ENCODE measurements at regions not wholly inside any gene's neighbourhood (a gene's known extent, or its start where the extent isn't known, plus 50 kb on each side); places are given as distances from the start of the nearest gene placed in this dataset.

GRCh38 chr22:27204280-27204679 lies 546.9 kb downstream of the MIAT start:
- FAIRE-seq (no peak), DNase-seq (no peak)
- peaks cover 0 to 17% (median 0%) of the 10 kb centered on the region in 3 donors for H3K4me1 ChIP-seq (ENCODE audit: control insufficient read depth in 3 of 3, insufficient read depth in 2 of 3, low read depth in 1 of 3, low read length in 2 of 3)
- WGBS, 3 donors, result 86 to 87% (median 87%) methylated on average over 5 of the region's 5 CpGs
- H3K4me3 ChIP-seq (ENCODE audit: low read depth in 1 of 3, low read length in 3 of 3), result no peak overlapping the region
- peaks cover 0 to 3% of the 10 kb centered on the region in 2 donors for H3K9me3 ChIP-seq (ENCODE audit: control insufficient read depth in 2 of 2, insufficient read depth in 1 of 2, low read depth in 1 of 2, low read length in 1 of 2)
- H3K27me3 ChIP-seq (ENCODE audit: control insufficient read depth in 3 of 3, insufficient read depth in 3 of 3, low read length in 3 of 3), result peaks cover 0 to 2% (median 0%) of the 10 kb centered on the region in 3 donors
- no peaks in the 10 kb centered on the region for H3K36me3 ChIP-seq (ENCODE audit: control insufficient read depth in 3 of 3, insufficient read depth in 2 of 3, low read depth in 1 of 3, low read length in 3 of 3)
- no peak overlapping the region for H3K27ac ChIP-seq (ENCODE audit: low read depth in 1 of 3, low read length in 2 of 3)

- Histone ChIP-seq H3K4me3 (ENCODE audit: low read depth in 1 of 3, low read length in 3 of 3) (no peak overlapping the region), H3K9me3 (ENCODE audit: control insufficient read depth in 2 of 2, insufficient read depth in 1 of 2, low read depth in 1 of 2, low read length in 1 of 2) (peaks cover 0 to 3% of the 10 kb centered on the region in 2 donors), H3K27me3 (ENCODE audit: control insufficient read depth in 3 of 3, insufficient read depth in 3 of 3, low read length in 3 of 3) (peaks cover 0 to 2% (median 0%) of the 10 kb centered on the region in 3 donors), H3K27ac (ENCODE audit: low read depth in 1 of 3, low read length in 2 of 3) (no peak overlapping the region), H3K4me1 (ENCODE audit: control insufficient read depth in 3 of 3, insufficient read depth in 2 of 3, low read depth in 1 of 3, low read length in 2 of 3) (peaks cover 0 to 17% (median 0%) of the 10 kb centered on the region in 3 donors), H3K36me3 (ENCODE audit: control insufficient read depth in 3 of 3, insufficient read depth in 2 of 3, low read depth in 1 of 3, low read length in 3 of 3) (no peaks in the 10 kb centered on the region)
- 94 to 97% (median 94%) methylated on average over 4 of the region's 4 CpGs for WGBS, 3 donors
- FAIRE-seq (no peak), DNase-seq (no peak)
These were observed 547.4 kb downstream of the MIAT start for GRCh38 chr22:27204817-27205216.

GRCh38 chr22:27205492-27206373 lies 548.3 kb downstream of the MIAT start:
- H3K27me3 ChIP-seq (ENCODE audit: control insufficient read depth in 3 of 3, insufficient read depth in 3 of 3, low read length in 3 of 3), result peaks cover 0 to 2% (median 0%) of the 10 kb centered on the region in 3 donors
- no peaks in the 10 kb centered on the region for H3K36me3 ChIP-seq (ENCODE audit: control insufficient read depth in 3 of 3, insufficient read depth in 2 of 3, low read depth in 1 of 3, low read length in 3 of 3)
- no peak overlapping the region for H3K27ac ChIP-seq (ENCODE audit: low read depth in 1 of 3, low read length in 2 of 3)
- peaks cover 0 to 24% (median 0%) of the 10 kb centered on the region in 3 donors for H3K4me1 ChIP-seq (ENCODE audit: control insufficient read depth in 3 of 3, insufficient read depth in 2 of 3, low read depth in 1 of 3, low read length in 2 of 3)
- H3K4me3 ChIP-seq (ENCODE audit: low read depth in 1 of 3, low read length in 3 of 3), result no peak overlapping the region
- FAIRE-seq, result no peak
- DNase-seq, result no peak
- H3K9me3 ChIP-seq (ENCODE audit: control insufficient read depth in 2 of 2, insufficient read depth in 1 of 2, low read depth in 1 of 2, low read length in 1 of 2), result peaks cover 0 to 5% of the 10 kb centered on the region in 2 donors
- 69 to 74% (median 71%) methylated on average over 9 of the region's 9 CpGs for WGBS, 3 donors

GRCh38 chr22:27206374-27207133 lies 549.2 kb downstream of the MIAT start:
- no peak for FAIRE-seq
- WGBS, 3 donors, result 71 to 81% (median 74%) methylated on average over 4 of the region's 4 CpGs
- no peak overlapping the region for H3K27ac ChIP-seq (ENCODE audit: low read depth in 1 of 3, low read length in 2 of 3)

GRCh38 chr22:27207266-27207665 lies 549.9 kb downstream of the MIAT start:
- peaks cover 0 to 33% (median 0%) of the 10 kb centered on the region in 3 donors for H3K4me1 ChIP-seq (ENCODE audit: control insufficient read depth in 3 of 3, insufficient read depth in 2 of 3, low read depth in 1 of 3, low read length in 2 of 3)
- WGBS, 3 donors, result 55 to 67% (median 65%) methylated on average over 5 of the region's 5 CpGs
- no peak overlapping the region for H3K27ac ChIP-seq (ENCODE audit: low read depth in 1 of 3, low read length in 2 of 3)
- no peak for FAIRE-seq
- H3K36me3 ChIP-seq (ENCODE audit: control insufficient read depth in 3 of 3, insufficient read depth in 2 of 3, low read depth in 1 of 3, low read length in 3 of 3), result no peaks in the 10 kb centered on the region
- no peak overlapping the region for H3K4me3 ChIP-seq (ENCODE audit: low read depth in 1 of 3, low read length in 3 of 3)
- DNase-seq, result no peak
- H3K9me3 ChIP-seq (ENCODE audit: control insufficient read depth in 2 of 2, insufficient read depth in 1 of 2, low read depth in 1 of 2, low read length in 1 of 2), result peaks cover 0 to 17% of the 10 kb centered on the region in 2 donors
- H3K27me3 ChIP-seq (ENCODE audit: control insufficient read depth in 3 of 3, insufficient read depth in 3 of 3, low read length in 3 of 3), result peaks cover 0 to 2% (median 0%) of the 10 kb centered on the region in 3 donors

More at GRCh38 chr22:27206374-27207133, 549.2 kb downstream of the MIAT start:
- Histone ChIP-seq H3K4me3 (ENCODE audit: low read depth in 1 of 3, low read length in 3 of 3) (no peak overlapping the region), H3K4me1 (ENCODE audit: control insufficient read depth in 3 of 3, insufficient read depth in 2 of 3, low read depth in 1 of 3, low read length in 2 of 3) (peaks cover 0 to 30% (median 0%) of the 10 kb centered on the region in 3 donors), H3K27me3 (ENCODE audit: control insufficient read depth in 3 of 3, insufficient read depth in 3 of 3, low read length in 3 of 3) (peaks cover 0 to 2% (median 0%) of the 10 kb centered on the region in 3 donors), H3K36me3 (ENCODE audit: control insufficient read depth in 3 of 3, insufficient read depth in 2 of 3, low read depth in 1 of 3, low read length in 3 of 3) (no peaks in the 10 kb centered on the region), H3K9me3 (ENCODE audit: control insufficient read depth in 2 of 2, insufficient read depth in 1 of 2, low read depth in 1 of 2, low read length in 1 of 2) (peaks cover 0 to 10% of the 10 kb centered on the region in 2 donors)
- DNase-seq, result no peak

DNA sequence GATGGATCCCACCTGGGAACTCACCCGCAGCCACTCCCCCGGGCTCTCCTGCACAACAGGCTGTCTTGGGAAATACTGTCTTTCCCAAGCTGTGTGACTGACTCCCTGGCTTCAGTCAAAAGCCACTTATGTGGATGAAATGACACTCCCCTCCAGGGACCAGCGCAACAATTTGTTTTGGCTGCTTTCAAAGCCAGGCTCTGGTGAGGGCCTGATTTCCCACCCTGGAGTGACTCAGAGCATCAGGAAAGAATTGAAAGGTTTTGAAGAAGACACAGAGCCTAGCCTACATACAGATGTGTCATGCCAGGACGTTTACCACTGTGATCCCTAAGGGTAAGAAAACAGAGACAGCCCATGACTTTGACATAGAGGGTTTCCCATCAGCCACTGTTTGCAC lies 550.5 kb downstream of the MIAT start:
- H3K9me3 ChIP-seq (ENCODE audit: control insufficient read depth in 2 of 2, insufficient read depth in 1 of 2, low read depth in 1 of 2, low read length in 1 of 2), result peaks cover 0 to 18% of the 10 kb centered on the region in 2 donors
- H3K27me3 ChIP-seq (ENCODE audit: control insufficient read depth in 3 of 3, insufficient read depth in 3 of 3, low read length in 3 of 3), result peaks cover 0 to 2% (median 0%) of the 10 kb centered on the region in 3 donors
- WGBS, 3 donors, result 46 to 53% (median 49%) methylated on average over 4 of the region's 4 CpGs
- no peak for DNase-seq
- H3K4me1 ChIP-seq (ENCODE audit: control insufficient read depth in 3 of 3, insufficient read depth in 2 of 3, low read depth in 1 of 3, low read length in 2 of 3), result peaks cover 0 to 36% (median 0%) of the 10 kb centered on the region in 3 donors
- H3K4me3 ChIP-seq (ENCODE audit: low read depth in 1 of 3, low read length in 3 of 3), result no peak overlapping the region
- no peaks in the 10 kb centered on the region for H3K36me3 ChIP-seq (ENCODE audit: control insufficient read depth in 3 of 3, insufficient read depth in 2 of 3, low read depth in 1 of 3, low read length in 3 of 3)
- no peak for FAIRE-seq
- no peak overlapping the region for H3K27ac ChIP-seq (ENCODE audit: low read depth in 1 of 3, low read length in 2 of 3)

GRCh38 chr22:27210111-27210730 lies 552.8 kb downstream of the MIAT start:
- peaks cover 0 to 18% of the 10 kb centered on the region in 2 donors for H3K9me3 ChIP-seq (ENCODE audit: control insufficient read depth in 2 of 2, insufficient read depth in 1 of 2, low read depth in 1 of 2, low read length in 1 of 2)
- no peaks in the 10 kb centered on the region for H3K36me3 ChIP-seq (ENCODE audit: control insufficient read depth in 3 of 3, insufficient read depth in 2 of 3, low read depth in 1 of 3, low read length in 3 of 3)
- DNase-seq (no peak), FAIRE-seq (no peak)
- peaks cover 0 to 2% (median 0%) of the 10 kb centered on the region in 3 donors for H3K27me3 ChIP-seq (ENCODE audit: control insufficient read depth in 3 of 3, insufficient read depth in 3 of 3, low read length in 3 of 3)
- no peak overlapping the region for H3K27ac ChIP-seq (ENCODE audit: low read depth in 1 of 3, low read length in 2 of 3)
- peaks cover 0 to 39% (median 0%) of the 10 kb centered on the region in 3 donors for H3K4me1 ChIP-seq (ENCODE audit: control insufficient read depth in 3 of 3, insufficient read depth in 2 of 3, low read depth in 1 of 3, low read length in 2 of 3)
- WGBS, 3 donors, result 70 to 76% (median 75%) methylated on average over 8 to 10 of the region's 10 CpGs
- H3K4me3 ChIP-seq (ENCODE audit: low read depth in 1 of 3, low read length in 3 of 3), result no peak overlapping the region

- Histone ChIP-seq H3K27ac (ENCODE audit: low read depth in 1 of 3, low read length in 2 of 3) (peak overlapping the region in 1 of 3 donors; percentile 88), H3K4me1 (ENCODE audit: control insufficient read depth in 3 of 3, insufficient read depth in 2 of 3, low read depth in 1 of 3, low read length in 2 of 3) (peaks cover 0 to 39% (median 0%) of the 10 kb centered on the region in 3 donors), H3K27me3 (ENCODE audit: control insufficient read depth in 3 of 3, insufficient read depth in 3 of 3, low read length in 3 of 3) (peaks cover 0 to 2% (median 0%) of the 10 kb centered on the region in 3 donors), H3K36me3 (ENCODE audit: control insufficient read depth in 3 of 3, insufficient read depth in 2 of 3, low read depth in 1 of 3, low read length in 3 of 3) (no peaks in the 10 kb centered on the region), H3K4me3 (ENCODE audit: low read depth in 1 of 3, low read length in 3 of 3) (no peak overlapping the region), H3K9me3 (ENCODE audit: control insufficient read depth in 2 of 2, insufficient read depth in 1 of 2, low read depth in 1 of 2, low read length in 1 of 2) (peaks cover 0 to 18% of the 10 kb centered on the region in 2 donors)
- FAIRE-seq, result no peak
- peak in 1 of 2 donors; percentile 53 for DNase-seq
- WGBS, 3 donors, result 15 to 34% (median 28%) methylated on average over 4 of the region's 4 CpGs
These were observed 554.7 kb downstream of the MIAT start for GRCh38 chr22:27212102-27212501.
